ENCODE measurements at regions not wholly inside any gene's neighbourhood (a gene's known extent, or its start where the extent isn't known, plus 50 kb on each side); places are given as distances from the start of the nearest gene placed in this dataset.

GRCh38 chr12:67852701-67853100 is 136.5 kb upstream of the IFNG-AS1 start:
- TF ChIP-seq CTCF (IDR thresholded peaks at IDR 0.05; ENCODE audit: poor library complexity) (no peak), EZH2 (IDR thresholded peaks at IDR 0.05; ENCODE audit: borderline replicate concordance) (no peak), EZH2phosphoT487 (IDR thresholded peaks at IDR 0.05; ENCODE audit: low read depth, severe bottlenecking, unreplicated experiment) (no peak)

Data from hepatocyte (in vitro differentiated cells).